Fibroblast of skin of left quadriceps (primary cell): ENCODE measurements at regions not wholly inside any gene's neighbourhood (a gene's known extent, or its start where the extent isn't known, plus 50 kb on each side); places are given as distances from the start of the nearest gene placed in this dataset.
A peak's percentile ranks its signal among the peaks of the same experiment; 100 is the strongest.

Experiments
- DNase-seq, 2 experiments: peaks; one replicate each; pipeline ENCODE4 v3.0.0-alpha.2; 2013; ENCODE audit warnings: low read depth in 2 of 2

DNA sequence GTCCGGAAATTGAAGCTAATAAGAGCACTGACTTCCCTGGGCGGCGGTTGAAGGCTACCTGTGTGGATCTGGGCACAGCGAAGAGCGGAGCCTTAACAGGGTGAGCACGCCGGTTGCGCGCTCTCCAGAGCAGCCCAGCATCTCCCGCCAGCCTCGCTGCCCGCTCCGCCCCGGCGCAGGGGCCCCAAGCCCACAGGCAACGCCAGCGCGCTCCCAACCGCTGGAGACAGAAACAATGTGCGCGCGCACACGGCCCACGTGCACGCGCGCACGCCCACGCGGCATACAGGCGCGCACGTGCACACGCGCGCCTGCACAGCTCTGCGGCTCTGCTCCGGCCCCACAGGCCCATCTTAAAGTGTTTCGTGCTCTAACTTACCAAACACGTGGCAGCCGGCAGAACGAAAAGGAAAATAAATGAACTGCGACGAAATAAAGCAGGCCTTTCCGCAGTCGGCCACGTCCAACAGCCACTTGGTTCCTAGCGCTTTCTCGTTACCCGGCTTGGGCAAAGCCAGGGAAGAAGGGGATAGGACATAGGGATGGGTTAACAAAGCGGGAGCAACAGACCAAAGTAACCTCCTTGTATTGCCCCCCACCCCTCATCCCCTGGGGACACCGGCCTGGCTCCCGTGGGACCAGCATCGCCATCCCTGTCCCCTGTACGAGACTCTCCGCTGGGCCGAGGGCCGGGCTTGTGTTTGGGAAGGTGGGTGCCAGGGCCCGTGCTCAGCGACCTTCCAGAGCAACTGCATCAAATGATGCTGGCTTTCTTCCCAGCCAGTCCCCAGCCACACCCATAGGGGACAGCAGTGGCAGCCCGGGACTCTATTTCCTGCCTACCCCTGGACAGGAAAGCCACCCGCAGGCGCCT lies 203.7 kb downstream of the ABHD5 start:
- peak; percentile 50 to 62 for DNase-seq

DNA sequence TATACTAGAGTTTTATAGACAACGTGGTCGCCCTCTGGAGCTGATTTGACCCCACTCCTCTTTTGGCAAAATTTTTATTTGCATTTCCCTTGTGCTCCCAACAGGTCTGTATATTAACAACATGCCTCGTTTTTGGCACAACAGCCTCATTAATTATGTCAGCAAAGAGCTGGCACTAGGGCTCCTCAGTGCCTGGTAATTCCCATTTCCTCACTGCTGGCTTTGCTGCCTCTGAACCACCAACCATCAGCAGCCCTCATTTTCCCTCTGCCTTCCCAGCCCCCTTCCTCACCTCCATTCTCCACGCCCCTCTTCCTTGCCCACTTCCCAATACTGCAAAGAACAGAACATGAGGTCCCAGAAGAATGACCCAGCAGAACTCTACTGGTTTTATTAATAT lies 204.8 kb downstream of the ABHD5 start:
- no peak for DNase-seq

DNA sequence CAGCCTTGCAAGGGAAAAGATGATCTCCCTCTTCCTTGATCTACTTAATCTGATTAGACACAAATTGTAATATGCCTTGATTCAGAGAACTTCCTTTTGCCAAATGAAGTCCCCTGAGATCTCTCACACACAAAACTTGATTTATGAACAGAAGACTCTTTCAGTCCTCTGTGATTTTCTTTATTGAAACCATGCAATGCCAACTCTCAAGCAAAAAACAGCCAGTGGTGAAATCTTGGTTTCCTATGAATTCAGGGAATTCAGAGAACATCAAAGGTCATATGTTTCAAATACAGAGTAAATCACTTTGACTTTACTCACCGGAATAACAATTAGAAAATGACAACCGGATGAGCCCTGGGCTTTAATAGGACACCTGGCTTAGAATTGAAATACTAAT lies 211.7 kb downstream of the ABHD5 start:
- DNase-seq, result no peak

DNA sequence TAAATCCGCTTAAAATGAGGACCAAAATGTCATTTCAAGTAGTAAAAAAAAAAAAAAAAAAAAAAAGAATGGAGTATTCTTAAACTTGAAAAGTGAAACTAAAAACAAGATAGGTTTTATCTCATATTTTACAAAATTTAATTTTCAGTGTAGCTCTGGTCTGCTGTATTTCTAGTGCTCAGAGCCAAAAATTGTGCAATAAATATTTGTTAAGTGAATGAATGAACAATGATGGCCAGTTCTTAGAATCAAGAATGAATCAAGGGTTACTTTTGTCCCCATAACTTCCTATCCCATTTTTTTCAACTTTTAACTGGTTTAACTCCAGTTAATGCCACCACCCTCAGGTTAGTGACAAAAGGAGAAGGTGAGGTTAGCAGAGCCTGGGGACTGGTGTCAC lies 214.4 kb downstream of the ABHD5 start:
- DNase-seq, result no peak

DNA sequence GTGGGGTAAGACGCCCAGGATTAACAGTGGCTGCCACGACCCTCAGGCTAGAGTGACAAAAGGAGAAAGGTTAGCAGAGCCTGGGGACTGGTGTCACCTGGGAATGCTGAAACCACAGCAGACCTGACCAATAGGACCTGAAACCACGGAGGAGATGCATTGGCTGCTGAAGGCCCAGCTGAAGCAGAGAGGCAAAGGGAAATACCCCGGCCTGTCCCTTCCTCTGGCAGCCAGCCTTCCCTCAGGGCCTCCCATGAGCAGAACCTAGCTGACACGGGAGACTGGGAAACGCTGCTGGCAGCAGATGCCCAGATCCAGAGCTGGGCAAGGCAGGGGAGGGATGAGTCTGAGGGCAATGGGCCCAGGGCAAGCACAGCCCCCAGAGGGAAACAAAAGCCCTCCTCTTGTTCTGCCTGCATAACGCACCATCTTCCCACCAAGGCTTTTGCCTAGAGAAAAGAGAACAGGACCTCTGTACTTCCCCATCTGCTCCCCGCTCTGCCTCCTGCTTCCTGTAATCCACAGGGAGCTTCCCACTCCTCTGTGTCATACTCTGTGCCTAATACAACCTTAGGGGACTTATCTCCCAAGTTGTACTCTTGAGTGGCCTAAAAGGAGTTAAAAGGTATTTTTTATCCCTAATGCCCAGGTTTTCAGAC lies 216.2 kb downstream of the ABHD5 start:
- no peak for DNase-seq

DNA sequence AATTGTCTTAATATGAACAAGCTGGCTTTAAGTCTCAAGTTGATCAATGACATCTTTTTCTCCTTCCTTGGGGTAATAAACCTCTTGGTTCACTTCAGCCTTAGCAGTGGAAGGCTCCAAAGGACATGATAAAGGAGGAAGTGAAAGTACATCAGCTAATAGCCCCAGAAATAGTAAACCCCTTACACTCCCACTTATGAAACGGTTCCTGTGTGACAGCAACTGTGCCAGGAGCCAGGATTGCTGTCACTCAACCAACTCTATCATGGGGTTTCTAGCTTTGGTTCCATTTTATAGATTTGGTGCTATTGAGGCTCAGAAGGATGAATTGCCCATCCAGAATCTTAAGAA lies 216.7 kb downstream of the ABHD5 start:
- no peak for DNase-seq

DNA sequence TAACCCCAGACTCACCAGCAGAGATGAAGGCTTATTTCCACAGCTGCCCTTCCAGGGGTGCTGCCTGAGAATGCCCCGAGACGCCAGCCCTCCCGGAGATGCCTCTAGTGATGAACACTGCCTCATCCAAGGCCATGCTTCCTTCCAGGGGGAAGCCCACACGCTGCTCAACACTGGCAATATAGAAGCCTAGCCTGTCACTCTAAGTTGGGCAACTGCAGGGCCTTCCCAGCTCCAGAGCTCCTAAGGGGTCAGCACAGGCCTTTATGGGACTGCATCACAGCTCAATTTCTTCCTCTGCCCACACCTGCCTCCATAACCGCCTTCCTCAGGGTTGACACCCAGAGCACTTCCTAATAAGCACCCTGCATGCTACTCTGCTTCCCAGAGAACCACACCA lies 217.7 kb downstream of the ABHD5 start:
- no peak for DNase-seq

DNA sequence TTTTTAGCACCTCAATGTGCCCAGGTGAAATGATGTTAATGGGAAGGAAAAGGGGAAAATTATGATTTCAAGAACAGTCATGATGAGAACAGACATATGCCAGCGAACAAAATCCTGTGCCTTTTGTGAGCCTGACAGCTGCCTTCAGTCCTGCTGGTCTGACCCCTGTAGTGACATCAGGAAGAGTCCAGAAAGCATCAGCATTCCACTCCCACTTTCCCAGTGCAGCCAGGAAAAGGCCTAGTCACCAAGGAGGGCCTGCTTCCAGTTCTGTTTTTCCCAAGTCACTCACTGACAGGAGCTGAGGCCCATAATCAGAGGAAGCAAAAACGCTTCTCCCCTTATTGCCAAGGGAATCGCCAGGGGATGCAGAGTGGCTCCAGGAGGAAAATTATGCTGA lies 218.4 kb downstream of the ABHD5 start:
- DNase-seq, result no peak

DNA sequence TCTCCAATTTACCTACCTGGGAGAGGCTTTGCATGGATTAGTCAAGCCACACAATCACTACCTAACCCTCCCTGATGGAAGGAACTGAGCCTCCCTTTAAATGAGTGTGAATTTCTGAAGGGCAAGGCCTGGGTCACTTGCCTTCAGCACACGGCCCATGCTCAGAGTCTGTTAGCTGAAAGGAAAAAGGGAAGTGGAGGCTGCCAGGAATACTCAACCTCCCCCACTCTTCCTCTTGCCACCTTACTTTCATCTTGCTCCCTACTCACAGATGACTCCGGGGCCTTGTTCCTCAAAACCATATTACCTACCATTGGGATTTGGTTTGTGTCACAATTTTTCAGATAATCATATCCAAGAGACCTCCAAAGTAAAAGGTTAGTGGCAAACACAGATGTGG lies 220.0 kb downstream of the ABHD5 start:
- DNase-seq, result no peak

DNA sequence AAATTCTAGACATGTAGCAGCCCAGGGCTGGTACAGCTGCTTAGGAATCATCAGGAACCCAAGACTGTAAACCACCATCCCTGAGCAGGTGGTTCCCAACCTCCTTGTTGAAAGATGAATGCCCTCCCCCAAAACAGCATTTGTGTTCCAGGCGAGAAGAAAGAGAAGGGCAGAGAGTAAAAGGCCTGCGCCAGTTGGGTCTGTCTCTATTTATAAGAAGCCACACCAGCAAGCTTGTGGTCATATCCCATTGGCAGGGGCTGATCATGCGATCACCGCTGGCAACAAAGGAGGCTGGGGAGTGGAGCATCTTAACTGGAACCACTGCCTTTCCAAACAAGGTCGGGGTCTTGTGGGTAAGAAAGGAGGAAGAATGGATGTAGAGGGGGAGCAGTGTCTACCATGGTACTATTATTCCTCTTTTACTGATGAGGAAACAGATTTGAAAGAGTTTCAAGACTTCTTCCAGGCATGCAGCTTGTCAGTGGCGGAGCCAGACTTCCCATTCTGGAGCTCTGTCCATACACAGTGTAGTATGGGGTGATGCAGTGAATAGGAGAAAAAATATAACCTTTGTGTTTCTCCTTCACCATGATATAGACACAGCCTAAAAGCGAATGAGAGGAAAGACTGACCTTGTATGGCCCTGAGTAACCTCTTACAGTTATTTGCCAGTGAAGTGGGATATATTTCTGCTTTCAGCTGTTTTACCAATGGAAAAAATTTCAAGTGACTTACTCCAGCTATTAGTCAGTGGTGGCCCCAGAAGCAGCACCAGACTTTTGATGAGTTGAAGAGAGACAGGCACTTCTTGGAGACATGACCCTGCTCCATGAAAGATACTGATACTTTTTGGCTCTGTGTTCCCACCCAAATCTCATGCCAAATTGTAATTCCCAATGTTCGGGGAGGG lies 222.6 kb downstream of the ABHD5 start:
- DNase-seq, result no peak

DNA sequence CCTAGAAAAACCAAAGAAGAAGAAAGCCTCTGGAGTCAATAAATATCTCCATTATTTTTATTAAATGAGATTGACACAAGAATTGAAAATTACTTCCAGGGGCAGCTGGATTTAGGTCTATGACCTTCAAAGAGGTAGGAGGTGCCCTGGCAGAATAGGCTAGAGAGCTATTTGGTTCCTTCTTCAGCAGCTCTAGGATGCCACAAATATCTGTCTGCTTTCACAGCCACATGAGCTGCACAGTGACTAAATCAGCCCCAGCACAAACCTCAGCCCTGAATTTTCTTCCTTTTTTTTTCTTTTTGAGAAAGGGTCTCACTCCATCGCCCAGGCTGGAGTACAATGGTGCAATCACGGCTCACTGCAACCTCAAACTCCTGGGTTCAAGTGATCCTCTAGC lies 223.5 kb downstream of the ABHD5 start:
- DNase-seq, result no peak

DNA sequence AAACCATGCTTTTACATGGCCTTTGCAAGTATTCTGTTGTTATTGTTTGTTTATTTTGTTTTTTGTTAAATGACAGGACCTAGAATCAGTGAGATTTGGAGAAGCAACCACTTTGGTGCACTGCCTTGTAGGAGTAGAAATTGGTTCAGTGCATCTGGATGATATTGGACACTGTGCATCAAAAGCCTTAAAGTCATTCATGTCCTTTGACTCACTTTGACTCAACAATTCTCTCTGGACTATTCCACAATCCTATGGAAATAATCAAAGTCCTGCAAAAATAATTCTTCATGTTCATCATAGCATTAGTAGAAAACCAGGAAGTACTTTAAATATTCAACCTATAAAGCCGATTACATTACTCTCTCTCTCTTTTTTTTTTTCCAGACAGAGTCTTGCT lies 224.8 kb downstream of the ABHD5 start:
- DNase-seq, result no peak

DNA sequence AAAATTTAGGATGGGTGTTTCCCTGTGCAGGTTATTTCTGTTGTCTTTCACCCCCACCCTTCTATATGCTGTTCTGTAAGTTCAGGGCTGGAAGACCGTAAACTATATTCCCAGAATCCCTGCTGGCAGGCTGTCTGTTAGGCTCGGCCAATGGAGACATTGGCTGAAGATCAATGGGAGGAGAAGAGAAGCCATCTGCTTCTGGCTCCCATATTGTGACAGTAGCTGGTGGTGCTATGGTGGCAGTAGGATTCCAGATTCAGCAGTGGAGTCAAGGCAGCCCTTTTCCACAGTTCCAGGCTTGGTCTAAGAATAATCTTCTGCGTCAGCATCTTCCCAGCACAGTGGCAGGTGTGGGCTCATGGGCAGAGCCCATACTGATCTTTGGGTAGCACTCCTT lies 226.6 kb downstream of the ABHD5 start:
- DNase-seq, result no peak

DNA sequence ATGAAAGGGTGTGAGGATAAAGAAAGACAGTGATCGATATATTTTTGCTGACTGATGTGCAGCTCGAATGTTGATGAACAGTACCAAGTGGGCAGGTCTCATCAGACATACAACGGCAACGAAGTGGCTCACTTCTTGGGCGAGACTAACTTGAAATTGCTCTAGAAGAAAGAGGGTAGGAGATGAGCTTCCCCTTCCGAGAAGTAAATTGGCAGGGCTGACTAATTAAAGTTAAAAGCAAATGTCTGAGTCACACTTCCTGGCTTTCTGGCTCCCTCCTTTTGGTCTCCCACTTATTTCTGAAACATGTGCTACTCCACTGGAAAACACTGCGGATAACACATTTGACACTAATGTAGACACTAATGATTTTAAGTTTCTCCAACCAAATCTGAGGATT lies 228.3 kb downstream of the ABHD5 start:
- peak in 1 of 2 experiments; percentile 8 for DNase-seq

DNA sequence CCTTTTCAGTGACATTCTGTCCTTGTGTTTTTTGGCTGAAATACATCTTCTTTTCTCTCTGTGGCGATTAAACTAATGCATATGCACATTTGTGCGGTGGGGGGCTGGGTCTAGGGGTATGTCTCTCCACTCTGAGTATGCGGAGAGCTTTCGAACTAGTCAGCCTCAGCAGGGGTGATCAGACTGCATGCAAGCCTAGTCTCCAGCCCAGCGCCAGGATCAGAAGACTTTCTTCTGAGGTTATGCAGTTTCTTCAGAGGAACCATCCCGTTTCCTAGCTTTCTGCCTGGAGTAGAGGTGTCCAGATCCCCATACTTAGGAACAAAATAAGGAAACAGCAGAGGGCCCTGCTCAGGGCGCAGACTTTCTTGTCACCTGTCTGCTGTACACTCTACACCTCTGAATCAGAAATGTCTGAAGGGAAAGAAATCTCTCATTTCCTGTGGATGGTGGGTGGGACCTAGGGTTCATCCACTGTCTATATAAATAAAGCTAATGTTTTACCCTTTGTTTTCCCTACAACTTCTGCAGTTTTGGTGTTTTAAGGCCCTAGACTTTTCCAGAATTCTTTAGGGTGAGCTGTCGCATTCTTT lies 230.4 kb downstream of the ABHD5 start:
- DNase-seq, result no peak

DNA sequence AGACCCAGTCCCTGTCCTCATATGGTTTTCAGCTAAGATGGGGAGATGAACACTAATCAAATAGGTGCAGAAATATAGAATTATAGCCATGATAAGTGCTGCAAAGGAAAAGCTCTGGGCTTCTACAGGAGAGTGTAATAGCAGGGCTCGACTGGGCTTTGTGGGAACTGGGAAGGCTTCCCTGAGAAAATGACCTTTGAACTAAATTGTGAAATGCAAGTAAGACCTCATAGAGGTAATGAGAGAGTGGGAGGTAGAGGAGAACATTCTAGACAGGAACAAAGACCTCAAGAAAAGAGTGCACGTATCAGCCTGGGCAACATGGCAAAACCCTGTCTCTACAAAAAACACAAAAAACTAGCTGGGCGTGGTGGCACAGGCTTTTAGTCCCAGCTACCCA lies 231.6 kb downstream of the ABHD5 start:
- DNase-seq, result no peak

DNA sequence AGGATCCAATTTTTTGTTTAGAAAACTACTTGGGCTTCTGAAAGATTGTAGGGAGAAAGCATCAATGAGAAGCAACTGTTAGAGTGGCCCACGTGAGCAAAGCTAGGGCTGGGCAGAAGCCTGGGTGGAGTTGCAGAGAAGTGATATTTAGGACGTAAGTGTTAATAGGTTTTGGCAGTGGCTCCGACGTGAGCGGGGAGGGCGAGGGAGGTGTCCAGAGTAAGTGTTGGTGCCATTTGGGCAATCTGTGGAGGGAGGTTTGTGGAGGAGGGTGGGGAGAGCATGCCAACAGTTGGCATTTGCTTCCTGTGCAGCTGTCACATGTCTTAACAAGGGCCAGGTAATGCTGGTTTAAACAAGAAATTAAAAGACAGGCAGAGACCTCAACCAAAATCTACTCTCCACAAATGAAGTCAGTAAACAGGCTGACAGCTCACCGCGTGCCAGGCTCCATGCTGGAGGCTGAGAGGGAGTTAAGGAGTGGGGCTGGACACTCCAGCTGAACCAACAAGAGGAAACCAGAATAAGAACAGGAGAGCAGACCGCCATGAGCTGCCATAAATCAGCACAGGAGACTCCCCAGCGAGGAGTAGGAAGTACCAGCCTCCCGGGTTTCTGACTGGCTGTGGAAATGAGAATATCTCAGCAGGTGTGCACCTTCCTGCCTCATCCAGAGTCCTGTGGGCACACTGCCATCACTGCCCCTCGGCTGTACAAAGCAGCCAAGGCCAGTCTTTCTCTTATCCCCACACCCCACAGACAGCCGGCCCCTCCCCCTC lies 232.6 kb downstream of the ABHD5 start:
- DNase-seq, result no peak

DNA sequence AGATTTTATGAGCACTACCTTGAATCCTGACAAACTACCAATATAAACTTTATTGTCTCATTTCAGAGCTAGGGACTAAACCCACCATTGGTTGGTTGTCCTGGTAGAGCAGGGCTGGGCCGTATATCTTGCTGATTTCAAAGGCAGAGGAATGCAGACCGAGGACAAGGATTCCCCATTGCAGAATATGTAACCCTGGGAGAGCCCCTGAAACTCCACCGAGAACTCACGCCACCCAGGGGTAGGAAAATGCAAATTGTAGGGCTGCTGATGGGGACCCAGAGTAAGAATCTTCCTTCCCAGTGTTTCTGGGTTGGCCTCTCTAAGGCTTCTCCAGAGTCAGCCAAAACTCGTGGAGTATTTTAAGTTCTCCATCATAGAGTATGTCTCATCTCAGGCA lies 235.3 kb downstream of the ABHD5 start:
- DNase-seq, result no peak

DNA sequence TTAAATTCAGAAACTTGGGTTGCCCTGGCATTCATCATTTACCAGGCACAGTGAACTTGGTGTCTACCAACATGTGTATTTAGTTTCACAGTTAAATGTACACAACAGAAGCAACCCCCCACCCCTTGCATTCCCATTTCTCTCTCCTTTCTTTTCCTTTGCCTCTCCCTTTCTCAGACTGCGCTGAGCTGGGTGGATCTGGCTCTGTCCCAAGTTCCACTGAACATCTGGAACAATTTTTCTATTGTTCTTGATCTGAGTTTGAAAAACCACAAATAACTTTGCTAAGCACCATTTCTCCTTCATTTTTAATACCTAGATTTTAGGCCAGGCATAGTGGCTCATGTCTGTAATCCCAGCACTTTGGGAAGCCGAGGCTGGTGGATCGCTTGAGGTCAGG lies 242.2 kb downstream of the ABHD5 start:
- DNase-seq, result peak; percentile 15 to 20

DNA sequence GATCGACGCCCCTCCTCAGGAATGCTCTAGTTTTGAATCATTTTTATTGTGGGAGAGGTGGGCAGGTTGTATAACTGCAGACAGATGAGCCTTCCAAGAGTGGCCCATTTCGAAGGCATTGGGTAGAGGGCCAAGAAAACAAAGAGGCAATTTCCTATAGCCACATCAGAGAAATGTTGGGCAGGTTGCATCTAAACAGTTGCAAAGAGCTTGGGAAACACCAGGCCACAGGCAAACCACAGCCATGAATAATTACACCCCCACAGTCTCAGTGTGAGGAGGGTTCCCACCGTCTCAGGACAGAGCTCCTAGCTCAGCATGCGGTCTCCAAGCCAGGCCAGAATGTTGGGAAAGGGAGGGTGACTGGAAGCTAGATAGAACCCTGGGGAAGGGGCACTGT lies 257.3 kb downstream of the ABHD5 start:
- DNase-seq, result no peak

DNA sequence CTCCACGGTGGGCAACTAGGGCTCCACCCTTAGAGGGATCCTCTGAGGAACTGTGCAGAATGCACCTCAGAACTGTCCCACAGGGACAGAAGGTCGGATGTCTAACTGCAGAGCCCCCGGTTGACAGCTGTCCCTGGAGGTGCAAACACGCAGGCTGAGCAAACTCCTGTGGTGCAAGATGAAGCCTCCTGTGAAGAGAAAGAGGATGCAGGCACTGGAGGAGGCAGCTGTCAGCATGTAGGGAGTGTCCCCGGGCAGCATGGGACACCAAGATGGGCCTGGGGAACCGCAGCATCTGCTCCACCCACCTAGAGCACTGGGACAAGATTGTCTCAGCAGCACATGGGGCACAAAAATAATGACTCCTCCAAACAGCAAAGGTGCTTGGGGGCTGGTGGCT lies 258.9 kb downstream of the ABHD5 start:
- DNase-seq, result no peak
